H1 (cell line): ENCODE measurements at regions not wholly inside any gene's neighbourhood (a gene's known extent, or its start where the extent isn't known, plus 50 kb on each side); places are given as distances from the start of the nearest gene placed in this dataset.
A peak's percentile ranks its signal among the peaks of the same experiment; 100 is the strongest.

ENCODE experiments used
- CTCF ChIA-PET: fragments of 300-600 bp; sonication (Branson Sonifier 250); formaldehyde crosslinking; loops from one replicate; lab custom pipeline; 2021; ENCODE audit not compliant: partially characterized antibody; lab: Charles Lee
- POLR2A ChIA-PET: fragments of 300-600 bp; sonication (Branson Sonifier 250); formaldehyde crosslinking; loops from one replicate; lab custom pipeline; 2021; ENCODE audit warnings: inconsistent platforms; ENCODE audit not compliant: partially characterized antibody; lab: Charles Lee
- DNase-seq, 2 experiments: peaks; one replicate each; pipeline versions ENCODE4 v3.0.0 to v3.0.0-alpha.2; 2010 to 2022; ENCODE audit warnings: low spot score in 2 of 2, low read depth in 1 of 2, mixed read lengths in 1 of 2
- FAIRE-seq: peaks from 2 replicates; lab custom pipeline; 2011; peaks lifted over from hg19 to GRCh38; lab: Jason Lieb, UNC
- H2AFZ ChIP-seq: 2 replicates; pipeline ENCODE4 v1.8.1; 2012; ENCODE audit warnings: low read length, inconsistent platforms
- H2AK5ac ChIP-seq: 2 replicates; pipeline ENCODE4 v1.6.1; 2013; ENCODE audit warnings: low read depth, low read length
- H2BK120ac ChIP-seq: replicated peaks from 2 replicates; pipeline ENCODE3; 2013; ENCODE audit warnings: low read depth, low read length, inconsistent platforms
- H2BK12ac ChIP-seq: 2 replicates; pipeline ENCODE4 v1.6.1; 2013; ENCODE audit warnings: low read depth, low read length
- H2BK15ac ChIP-seq: 2 replicates; pipeline ENCODE4 v1.6.1; 2013; ENCODE audit warnings: low read length
- H2BK20ac ChIP-seq: 2 replicates; pipeline ENCODE4 v1.6.1; 2013; ENCODE audit warnings: low read length
- H2BK5ac ChIP-seq: 2 replicates; pipeline ENCODE4 v1.6.1; 2013; ENCODE audit warnings: low read depth, low read length
- H3K14ac ChIP-seq: 2 replicates; pipeline ENCODE4 v1.6.1; 2013; ENCODE audit warnings: inconsistent platforms; ENCODE audit not compliant: insufficient read length
- H3K18ac ChIP-seq: 2 replicates; pipeline ENCODE4 v1.6.1; 2013; ENCODE audit warnings: low read length; ENCODE audit errors: extremely low read depth
- H3K23ac ChIP-seq: 2 replicates; pipeline ENCODE4 v1.6.1; 2013; ENCODE audit warnings: inconsistent platforms; ENCODE audit not compliant: insufficient read length
- H3K23me2 ChIP-seq: 2 replicates; pipeline ENCODE4 v1.6.1; 2013; ENCODE audit warnings: low read depth, low read length
- H3K27ac ChIP-seq: 2 replicates; pipeline ENCODE4 v1.6.1; 2011; ENCODE audit warnings: low read depth, low read length, inconsistent platforms
- H3K27me3 ChIP-seq, 4 experiments: replicated peaks in 1 of 4; 1 replicate in 1 of 4; 2 replicates in 3 of 4; pipeline versions ENCODE4 v1.6.1 to v1.8.1; 2011 to 2013; ENCODE audit warnings: low read length in 3 of 4, mild to moderate bottlenecking in 3 of 4, inconsistent platforms in 2 of 4, mixed read lengths in 2 of 4, moderate library complexity in 1 of 4; ENCODE audit not compliant: control insufficient read depth in 3 of 4, insufficient read depth in 3 of 4; ENCODE audit errors: extremely low read depth in 1 of 4
- H3K36me3 ChIP-seq, 4 experiments: 2 replicates each; pipeline versions ENCODE4 v1.6.1 to v1.8.1; 2011 to 2013; ENCODE audit warnings: mild to moderate bottlenecking in 4 of 4, low read length in 3 of 4, moderate library complexity in 2 of 4, control low read depth in 1 of 4, inconsistent platforms in 1 of 4; ENCODE audit not compliant: insufficient read depth in 4 of 4, control insufficient read depth in 2 of 4
- H3K4ac ChIP-seq: replicated peaks from 2 replicates; pipeline ENCODE3; 2013; ENCODE audit warnings: low read length, low read depth, mixed read lengths, inconsistent platforms; ENCODE audit not compliant: insufficient read length
- H3K4me1 ChIP-seq, 4 experiments: replicated peaks in 1 of 4; 1 replicate in 1 of 4; 2 replicates in 3 of 4; pipeline versions ENCODE4 v1.6.1 to v1.8.1; 2011 to 2013; ENCODE audit warnings: low read length in 3 of 4, inconsistent platforms in 2 of 4, mixed read lengths in 1 of 4; ENCODE audit not compliant: insufficient read depth in 4 of 4, control insufficient read depth in 3 of 4
- H3K4me2 ChIP-seq, 2 experiments: 2 replicates each; pipeline versions ENCODE4 v1.6.1 to v1.8.1; 2011 to 2013; ENCODE audit warnings: low read depth in 2 of 2, low read length in 2 of 2, control low read depth in 1 of 2, inconsistent platforms in 1 of 2, mild to moderate bottlenecking in 1 of 2; ENCODE audit not compliant: insufficient read depth in 1 of 2
- H3K4me3 ChIP-seq, 4 experiments: fragments of 200-600, 300-600 bp in 1 of 4; sonication (generic), shearing (Covaris generic), sonication (Bioruptor Twin) in 1 of 4; 2 replicates each; pipeline versions ENCODE4 v1.5.1 to v1.8.1; 2011 to 2016; ENCODE audit warnings: low read length in 4 of 4, low read depth in 3 of 4, control low read depth in 2 of 4, inconsistent platforms in 2 of 4, mild to moderate bottlenecking in 2 of 4, mixed read lengths in 1 of 4, moderate library complexity in 1 of 4; ENCODE audit not compliant: insufficient read depth in 2 of 4; ENCODE audit errors: extremely low read depth in 1 of 4
- H3K56ac ChIP-seq: replicated peaks from 2 replicates; pipeline ENCODE3; 2013; ENCODE audit warnings: low read depth, mild to moderate bottlenecking, mixed read lengths, low read length, inconsistent platforms; ENCODE audit not compliant: insufficient read length
- H3K79me1 ChIP-seq: 2 replicates; pipeline ENCODE4 v1.6.1; 2013; ENCODE audit warnings: low read depth, low read length, control low read depth
- H3K79me2 ChIP-seq, 2 experiments: 2 replicates each; pipeline versions ENCODE4 v1.6.1 to v1.8.1; 2012 to 2013; ENCODE audit warnings: low read length in 2 of 2, mild to moderate bottlenecking in 2 of 2, inconsistent platforms in 1 of 2; ENCODE audit not compliant: insufficient read depth in 2 of 2, control insufficient read depth in 1 of 2
- H3K9ac ChIP-seq, 4 experiments: replicated peaks in 1 of 4; 1 replicate in 1 of 4; 2 replicates in 3 of 4; pipeline versions ENCODE4 v1.6.1 to v1.8.1; 2011 to 2013; ENCODE audit warnings: low read depth in 3 of 4, low read length in 3 of 4, control low read depth in 2 of 4, mild to moderate bottlenecking in 2 of 4, moderate library complexity in 2 of 4, inconsistent platforms in 1 of 4; ENCODE audit errors: extremely low read depth in 1 of 4
- H3K9me3 ChIP-seq, 2 experiments: 2 replicates each; pipeline versions ENCODE4 v1.6.1 to v1.8.1; 2012 to 2013; ENCODE audit warnings: mild to moderate bottlenecking in 2 of 2, moderate library complexity in 2 of 2, control low read depth in 1 of 2, inconsistent platforms in 1 of 2, low read depth in 1 of 2, low read length in 1 of 2, mixed read lengths in 1 of 2; ENCODE audit not compliant: insufficient read depth in 2 of 2
- H4K20me1 ChIP-seq, 2 experiments: replicated peaks in 1 of 2; 2 replicates each; pipeline versions ENCODE3 to v1.8.1; 2011 to 2013; ENCODE audit warnings: inconsistent platforms in 2 of 2, low read length in 2 of 2, mild to moderate bottlenecking in 1 of 2; ENCODE audit not compliant: insufficient read depth in 2 of 2, control insufficient read depth in 1 of 2
- H4K5ac ChIP-seq: 2 replicates; pipeline ENCODE4 v1.6.1; 2013; ENCODE audit warnings: low read length, low read depth, mixed read lengths, inconsistent platforms; ENCODE audit not compliant: insufficient read length
- H4K8ac ChIP-seq: 2 replicates; pipeline ENCODE4 v1.8.0; 2013; ENCODE audit warnings: mild to moderate bottlenecking, moderate library complexity, low read length, inconsistent platforms; ENCODE audit not compliant: insufficient read depth; ENCODE audit errors: extremely low read depth
- H4K91ac ChIP-seq: replicated peaks from 2 replicates; pipeline ENCODE3; 2013; ENCODE audit warnings: low read length, mixed read lengths, inconsistent platforms; ENCODE audit not compliant: insufficient read length
- BRCA1 ChIP-seq: IDR thresholded peaks from 2 replicates; pipeline ENCODE4 v1.6.1; 2012; ENCODE audit warnings: low read depth, low read length, improper control_type of control experiment
- EP300 ChIP-seq, 2 experiments: IDR thresholded peaks; 1 replicate in 1 of 2; 2 replicates in 1 of 2; pipeline ENCODE4 v1.6.1; 2011 to 2012; ENCODE audit warnings: low read depth in 2 of 2, low read length in 2 of 2, mild to moderate bottlenecking in 2 of 2, borderline replicate concordance in 1 of 2, inconsistent platforms in 1 of 2, moderate library complexity in 1 of 2
- HDAC6 ChIP-seq: IDR thresholded peaks from one replicate; pipeline ENCODE4 v1.7.1; 2012; ENCODE audit warnings: low read depth, mild to moderate bottlenecking, inconsistent platforms, low read length, moderate library complexity
- POLR2A ChIP-seq, 2 experiments: IDR thresholded peaks; 1 replicate in 1 of 2; 2 replicates in 1 of 2; pipeline ENCODE4 v1.6.1; 2011; ENCODE audit warnings: low read depth in 2 of 2, low read length in 2 of 2, mild to moderate bottlenecking in 2 of 2; ENCODE audit errors: control extremely low read depth in 1 of 2
- RBBP5 ChIP-seq: IDR thresholded peaks from 2 replicates; pipeline ENCODE4 v1.7.1; 2012; ENCODE audit warnings: low read depth, mild to moderate bottlenecking, inconsistent platforms, low read length, moderate library complexity, borderline replicate concordance
- RXRA ChIP-seq: IDR thresholded peaks from 2 replicates; pipeline ENCODE4 v1.6.1; 2011; ENCODE audit warnings: low read depth, mild to moderate bottlenecking, low read length, moderate library complexity; ENCODE audit not compliant: insufficient read depth
- SUZ12 ChIP-seq: fragments of 200-600 bp; sonication (generic); IDR thresholded peaks from 2 replicates; pipeline ENCODE4 v1.6.1; 2012; ENCODE audit warnings: mild to moderate bottlenecking, inconsistent platforms, low read length, moderate library complexity, mixed read lengths
- TAF1 ChIP-seq: IDR thresholded peaks from 2 replicates; pipeline ENCODE4 v1.6.1; 2011; ENCODE audit warnings: mild to moderate bottlenecking, low read depth, low read length
- whole genome bisulfite sequencing, 2 experiments: shearing (Covaris generic) in 1 of 2; methylation state at CpG; one replicate each; pipeline versions ENCODE4 v1.1.6 to v1.1.7; 2013 to 2015; ENCODE audit warnings: low lambda C conversion rate in 2 of 2, mixed read lengths in 2 of 2, inconsistent platforms in 1 of 2, low coverage in 1 of 2, missing lambda C conversion rate in 1 of 2; ENCODE audit not compliant: insufficient replicate concordance in 2 of 2, insufficient coverage in 1 of 2, insufficient read length in 1 of 2; ENCODE audit errors: extremely low coverage in 1 of 2, missing lambda C conversion rate in 1 of 2; 5-methylcytosine and 5-hydroxymethylcytosine counted together

GRCh38 chr21:16419188-16419921 is 689.6 kb downstream of the USP25 start:
- H3K14ac ChIP-seq, result no peak overlapping the region
- H3K56ac ChIP-seq, result no peak overlapping the region
- H3K79me1 ChIP-seq, result no peaks in the 10 kb centered on the region
- H2BK12ac ChIP-seq, result no peak overlapping the region
- H3K79me2 ChIP-seq, result no peaks in the 10 kb centered on the region
- no peak overlapping the region for H3K4me3 ChIP-seq
- CTCF ChIA-PET, result no interaction called here
- H2BK120ac ChIP-seq, result no peak overlapping the region
- no peaks in the 10 kb centered on the region for H3K27me3 ChIP-seq
- no peak overlapping the region for H3K18ac ChIP-seq
- H3K4me2 ChIP-seq, result no peak overlapping the region
- no peaks in the 10 kb centered on the region for H3K23me2 ChIP-seq
- H2BK5ac ChIP-seq, result no peak overlapping the region
- H3K4ac ChIP-seq, result no peak overlapping the region
- H4K91ac ChIP-seq, result no peak overlapping the region
- no peaks in the 10 kb centered on the region for H3K4me1 ChIP-seq
- WGBS, 2 experiments, result 91% methylated on average over 14 of the region's 14 CpGs; no CpG with 5 or more reads in 1 of the 2 experiments
- H4K8ac ChIP-seq, result no peak overlapping the region
- peak overlapping the region; percentile 25; the same call in 1 of the 2 replicates for H2AFZ ChIP-seq
- no peak for TF ChIP-seq BRCA1
- no peak for TF ChIP-seq HDAC6
- TF ChIP-seq RXRA, result no peak
- no peak for TF ChIP-seq POLR2A (IDR thresholded peaks at IDR 0.05; ENCODE audit: control extremely low read depth in 1 of 2, low read depth in 2 of 2, low read length in 2 of 2)
- TF ChIP-seq RBBP5, result no peak
- TF ChIP-seq TAF1, result no peak
- no peak for TF ChIP-seq SUZ12
- TF ChIP-seq EP300 (IDR thresholded peaks at IDR 0.05; ENCODE audit: borderline replicate concordance in 1 of 2, low read depth in 2 of 2, low read length in 2 of 2), result no peak
- TF ChIP-seq, all 59 proteins: peak for 0
- POLR2A ChIA-PET, result no interaction called here
- FAIRE-seq, result no peak
- no peaks in the 10 kb centered on the region for H3K9me3 ChIP-seq
- no peak overlapping the region for H4K5ac ChIP-seq
- no peak overlapping the region for H3K23ac ChIP-seq
- no peak for DNase-seq
- H3K9ac ChIP-seq, result no peak overlapping the region
- no peak overlapping the region for H2BK20ac ChIP-seq
- H3K27ac ChIP-seq, result no peak overlapping the region
- H4K20me1 ChIP-seq, result no peaks in the 10 kb centered on the region
- H3K36me3 ChIP-seq, result no peaks in the 10 kb centered on the region
- H2BK15ac ChIP-seq, result no peak overlapping the region
- no peak overlapping the region for H2AK5ac ChIP-seq
